IPS DF 19.7 (cell line): ENCODE measurements at regions not wholly inside any gene's neighbourhood (a gene's known extent, or its start where the extent isn't known, plus 50 kb on each side); places are given as distances from the start of the nearest gene placed in this dataset.
"Not testable (repeated sequence)": the region's sequence is repeated elsewhere in the genome, so short reads cannot be mapped to it uniquely, and the experiment has no call there.

Experiments
- DNase-seq: peaks from one replicate; pipeline ENCODE4 v3.0.0-alpha.2; 2013; ENCODE audit warnings: low read depth, low spot score

GRCh38 chr4:123638834-123639233 lies 242.2 kb downstream of the SPRY1 start:
- DNase-seq, result no peak

GRCh38 chr4:123640271-123640670 lies 243.7 kb downstream of the SPRY1 start:
- DNase-seq, result no peak

- DNase-seq, result no peak
These were observed 244.2 kb downstream of the SPRY1 start for GRCh38 chr4:123640824-123641223.

GRCh38 chr4:123643691-123644090 lies 247.1 kb downstream of the SPRY1 start:
- DNase-seq, result no peak

- no peak for DNase-seq
These were observed 252.7 kb downstream of the SPRY1 start for GRCh38 chr4:123649250-123649644.

- DNase-seq, result no peak
These were observed 253.2 kb downstream of the SPRY1 start for GRCh38 chr4:123649645-123650391.

GRCh38 chr4:123651066-123651465 lies 254.5 kb downstream of the SPRY1 start:
- DNase-seq, result no peak

- no peak for DNase-seq
These were observed 255.1 kb downstream of the SPRY1 start for GRCh38 chr4:123651536-123652180.

- DNase-seq, result no peak
These were observed 255.9 kb downstream of the SPRY1 start for GRCh38 chr4:123652476-123652875.

GRCh38 chr4:123653236-123653635 lies 256.6 kb downstream of the SPRY1 start:
- DNase-seq, result no peak

- DNase-seq, result not testable (repeated sequence)
These were observed 260.2 kb downstream of the SPRY1 start for GRCh38 chr4:123656746-123657294.

GRCh38 chr4:123657606-123658005 lies 261.0 kb downstream of the SPRY1 start:
- DNase-seq, result not testable (repeated sequence)

- DNase-seq, result no peak
These were observed 262.7 kb downstream of the SPRY1 start for GRCh38 chr4:123659262-123659661.

- no peak for DNase-seq
These were observed 263.1 kb downstream of the SPRY1 start for GRCh38 chr4:123659730-123660129.

- no peak for DNase-seq
These were observed 264.6 kb downstream of the SPRY1 start for GRCh38 chr4:123661080-123661737.

- DNase-seq, result no peak
These were observed 266.2 kb downstream of the SPRY1 start for GRCh38 chr4:123662827-123663226.

GRCh38 chr4:123666486-123666885 lies 269.9 kb downstream of the SPRY1 start:
- no peak for DNase-seq

- DNase-seq, result no peak
These were observed 270.9 kb downstream of the SPRY1 start for GRCh38 chr4:123667496-123667895.

GRCh38 chr4:123667991-123668390 lies 271.4 kb downstream of the SPRY1 start:
- DNase-seq, result no peak

- no peak for DNase-seq
These were observed 275.2 kb downstream of the SPRY1 start for GRCh38 chr4:123671636-123672404.

- no peak for DNase-seq
These were observed 276.4 kb downstream of the SPRY1 start for GRCh38 chr4:123672987-123673386.

GRCh38 chr4:123673971-123674370 lies 277.4 kb downstream of the SPRY1 start:
- no peak for DNase-seq
